H1 (cell line): ENCODE measurements at regions not wholly inside any gene's neighbourhood (a gene's known extent, or its start where the extent isn't known, plus 50 kb on each side); places are given as distances from the start of the nearest gene placed in this dataset.

Experiments used
- BACH1 ChIP-seq: IDR thresholded peaks from 2 replicates; pipeline ENCODE4 v1.6.1; 2012; ENCODE audit warnings: low read length, improper control_type of control experiment
- CBX5 ChIP-seq: fragments of 300-800, 300-1000 bp; sonication (generic); IDR thresholded peaks from 2 replicates; pipeline ENCODE4 v1.7.1; 2016; ENCODE audit warnings: antibody characterized with exemption, low read length, low read depth
- CEBPB ChIP-seq: IDR thresholded peaks from 2 replicates; pipeline ENCODE4 v1.6.1; 2012; ENCODE audit warnings: low read depth, low read length
- CHD1 ChIP-seq: IDR thresholded peaks from 2 replicates; pipeline ENCODE4 v1.6.1; 2012; ENCODE audit warnings: low read depth, low read length, improper control_type of control experiment
- CTBP2 ChIP-seq: IDR thresholded peaks from 2 replicates; pipeline ENCODE4 v1.7.0; 2011; ENCODE audit warnings: borderline replicate concordance, mild to moderate bottlenecking, moderate library complexity, mixed read lengths, low read length; ENCODE audit not compliant: insufficient read depth, insufficient read length
- EGR1 ChIP-seq: IDR thresholded peaks from 2 replicates; pipeline ENCODE4 v1.6.1; 2011; ENCODE audit warnings: low read depth, low read length, borderline replicate concordance
- HDAC6 ChIP-seq: IDR thresholded peaks from one replicate; pipeline ENCODE4 v1.7.1; 2012; ENCODE audit warnings: low read depth, mild to moderate bottlenecking, inconsistent platforms, low read length, moderate library complexity
- RBBP5 ChIP-seq: IDR thresholded peaks from 2 replicates; pipeline ENCODE4 v1.7.1; 2012; ENCODE audit warnings: low read depth, mild to moderate bottlenecking, inconsistent platforms, low read length, moderate library complexity, borderline replicate concordance
- SIN3A ChIP-seq, 2 experiments: IDR thresholded peaks in 1 of 2; conservative IDR thresholded peaks in 1 of 2; 2 replicates each; pipeline ENCODE4 v1.6.1; 2011 to 2012; ENCODE audit warnings: low read length in 2 of 2, improper control_type of control experiment in 1 of 2, low read depth in 1 of 2, mild to moderate bottlenecking in 1 of 2
- TCF12 ChIP-seq: IDR thresholded peaks from 2 replicates; pipeline ENCODE4 v1.6.1; 2011; ENCODE audit warnings: low read depth, mild to moderate bottlenecking, low read length
- USF2 ChIP-seq: IDR thresholded peaks from 2 replicates; pipeline ENCODE4 v1.6.1; 2011; ENCODE audit warnings: low read length, improper control_type of control experiment
- TF ChIP-seq, protein P1 (sequence below): IDR thresholded peaks from 2 replicates; pipeline ENCODE4 v1.6.1; 2012; ENCODE audit warnings: low read length, inconsistent platforms

DNA sequence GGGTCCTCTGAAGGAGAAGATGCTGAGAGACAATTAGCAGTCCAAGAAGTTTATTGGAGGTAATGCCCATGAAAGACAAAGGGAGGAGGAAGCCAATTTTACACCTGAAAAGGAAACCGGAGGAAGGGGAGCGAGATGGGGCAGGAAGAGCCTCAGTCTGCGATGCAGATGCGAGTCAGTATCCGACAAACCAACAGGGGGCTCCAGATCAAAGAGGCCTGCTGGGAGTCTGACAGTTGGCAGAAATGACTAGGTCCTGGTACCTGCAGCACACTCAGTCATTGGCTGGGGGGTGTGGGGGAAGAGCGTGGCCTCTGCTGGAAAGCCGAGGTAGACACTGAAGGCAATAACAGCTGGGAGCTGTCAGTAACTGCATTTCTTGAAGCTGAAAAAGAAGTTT lies 231.1 kb upstream of the CENPE start (continued):
- TF ChIP-seq CHD1 (no peak), TCF12 (peak; percentile 84), CTBP2 (peak; percentile 99), USF2 (no peak), SIN3A (conservative IDR thresholded peaks at IDR 0.05 in 1 of 2, IDR thresholded peaks at IDR 0.05 in 1 of 2; ENCODE audit: low read depth in 1 of 2, low read length in 2 of 2) (peak; percentile 82 to 98; a peak in 3 of 4 replicates), HDAC6 (no peak), CBX5 (no peak), RBBP5 (no peak), EGR1 (peak; percentile 48), BACH1 (no peak), CEBPB (no peak)
- TF ChIP-seq, protein P1, sequence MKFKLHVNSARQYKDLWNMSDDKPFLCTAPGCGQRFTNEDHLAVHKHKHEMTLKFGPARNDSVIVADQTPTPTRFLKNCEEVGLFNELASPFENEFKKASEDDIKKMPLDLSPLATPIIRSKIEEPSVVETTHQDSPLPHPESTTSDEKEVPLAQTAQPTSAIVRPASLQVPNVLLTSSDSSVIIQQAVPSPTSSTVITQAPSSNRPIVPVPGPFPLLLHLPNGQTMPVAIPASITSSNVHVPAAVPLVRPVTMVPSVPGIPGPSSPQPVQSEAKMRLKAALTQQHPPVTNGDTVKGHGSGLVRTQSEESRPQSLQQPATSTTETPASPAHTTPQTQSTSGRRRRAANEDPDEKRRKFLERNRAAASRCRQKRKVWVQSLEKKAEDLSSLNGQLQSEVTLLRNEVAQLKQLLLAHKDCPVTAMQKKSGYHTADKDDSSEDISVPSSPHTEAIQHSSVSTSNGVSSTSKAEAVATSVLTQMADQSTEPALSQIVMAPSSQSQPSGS, result peak; percentile 74; the same call in 1 of the 2 replicates
